Osteocyte (in vitro differentiated cells): ENCODE measurements at regions not wholly inside any gene's neighbourhood (a gene's known extent, or its start where the extent isn't known, plus 50 kb on each side); places are given as distances from the start of the nearest gene placed in this dataset.

Source experiments
- DNase-seq: peaks from one replicate; pipeline ENCODE4 v3.0.0; 2021; ENCODE audit warnings: mixed read lengths; ENCODE audit not compliant: unreplicated experiment; ENCODE audit errors: extremely low spot score
- H3K27ac Mint-ChIP-seq: one replicate; pipeline ENCODE4 v1.8.0; 2021; ENCODE audit warnings: mild to moderate bottlenecking, mixed read lengths; ENCODE audit not compliant: unreplicated experiment
- H3K27me3 Mint-ChIP-seq: one replicate; pipeline ENCODE4 v1.8.0; 2021; ENCODE audit warnings: mixed read lengths; ENCODE audit not compliant: unreplicated experiment
- H3K36me3 Mint-ChIP-seq: one replicate; pipeline ENCODE4 v1.8.0; 2021; ENCODE audit warnings: mixed read lengths; ENCODE audit not compliant: unreplicated experiment
- H3K4me1 Mint-ChIP-seq: one replicate; pipeline ENCODE4 v1.8.0; 2021; ENCODE audit warnings: mixed read lengths; ENCODE audit not compliant: unreplicated experiment
- H3K4me3 Mint-ChIP-seq: one replicate; pipeline ENCODE4 v1.8.0; 2021; ENCODE audit warnings: mild to moderate bottlenecking, moderate library complexity, mixed read lengths; ENCODE audit not compliant: unreplicated experiment
- H3K9me3 Mint-ChIP-seq: one replicate; pipeline ENCODE4 v1.8.0; 2021; ENCODE audit warnings: mixed read lengths; ENCODE audit not compliant: unreplicated experiment
- CTCF ChIP-seq: fragments of 200-600 bp; sonication (generic); IDR thresholded peaks from 2 replicates; pipeline ENCODE4 v1.5.0; 2021; ENCODE audit warnings: antibody characterized with exemption, mild to moderate bottlenecking, moderate library complexity

- Mint-ChIP-seq H3K4me3 (no peak overlapping the region), H3K36me3 (no peaks in the 10 kb centered on the region), H3K4me1 (no peaks in the 10 kb centered on the region), H3K27ac (no peak overlapping the region), H3K9me3 (no peaks in the 10 kb centered on the region), H3K27me3 (no peaks in the 10 kb centered on the region)
- no peak for TF ChIP-seq CTCF
- DNase-seq = no peak
Measured at GRCh38 chr10:109027534-109028185, 895.7 kb downstream of the XPNPEP1 start.

- no peak for DNase-seq
- Mint-ChIP-seq H3K4me3 (no peak overlapping the region), H3K36me3 (no peaks in the 10 kb centered on the region), H3K4me1 (no peaks in the 10 kb centered on the region), H3K27me3 (no peaks in the 10 kb centered on the region), H3K27ac (no peak overlapping the region), H3K9me3 (no peaks in the 10 kb centered on the region)
- TF ChIP-seq CTCF = no peak
Measured at GRCh38 chr10:109025172-109025571, 898.1 kb downstream of the XPNPEP1 start.

GRCh38 chr10:109022417-109023049 lies 900.8 kb downstream of the XPNPEP1 start:
- Mint-ChIP-seq H3K9me3 (no peaks in the 10 kb centered on the region), H3K27ac (no peak overlapping the region), H3K27me3 (no peaks in the 10 kb centered on the region), H3K4me1 (no peaks in the 10 kb centered on the region), H3K4me3 (no peak overlapping the region), H3K36me3 (no peaks in the 10 kb centered on the region)
- TF ChIP-seq CTCF = no peak
- no peak for DNase-seq

GRCh38 chr10:109019001-109019424 lies 904.3 kb downstream of the XPNPEP1 start:
- Mint-ChIP-seq H3K27ac (no peak overlapping the region), H3K9me3 (no peaks in the 10 kb centered on the region), H3K4me3 (no peak overlapping the region), H3K4me1 (no peaks in the 10 kb centered on the region), H3K36me3 (no peaks in the 10 kb centered on the region), H3K27me3 (no peaks in the 10 kb centered on the region)
- DNase-seq = no peak
- no peak for TF ChIP-seq CTCF

- no peak for TF ChIP-seq CTCF
- Mint-ChIP-seq H3K4me3 (no peak overlapping the region), H3K27me3 (no peaks in the 10 kb centered on the region), H3K9me3 (peaks cover 1% of the 10 kb centered on the region), H3K4me1 (no peaks in the 10 kb centered on the region), H3K36me3 (no peaks in the 10 kb centered on the region), H3K27ac (no peak overlapping the region)
- DNase-seq = no peak
Measured at GRCh38 chr10:109007514-109007913, 915.8 kb downstream of the XPNPEP1 start.
